Suprapubic skin (tissue), 4 donors: ENCODE measurements at regions not wholly inside any gene's neighbourhood (a gene's known extent, or its start where the extent isn't known, plus 50 kb on each side); places are given as distances from the start of the nearest gene placed in this dataset.

ENCODE experiments used
- DNase-seq, 2 donors: peaks; one replicate each; pipeline ENCODE4 v3.0.0-alpha.2; 2019; ENCODE audit warnings: low spot score in 2 of 2
- H3K27ac ChIP-seq: fragments of 200-600 bp; sonication (generic); one replicate; pipeline ENCODE4 v1.5.1; 2019
- H3K27me3 ChIP-seq: fragments of 200-600 bp; sonication (generic); one replicate; pipeline ENCODE4 v1.5.1; 2019
- H3K36me3 ChIP-seq: fragments of 200-600 bp; sonication (generic); one replicate; pipeline ENCODE4 v1.5.1; 2019
- H3K4me1 ChIP-seq: fragments of 200-600 bp; sonication (generic); one replicate; pipeline ENCODE4 v1.5.1; 2019
- H3K4me3 ChIP-seq: fragments of 200-600 bp; sonication (generic); one replicate; pipeline ENCODE4 v1.5.1; 2019; ENCODE audit warnings: mild to moderate bottlenecking
- H3K9me3 ChIP-seq: fragments of 200-600 bp; sonication (generic); one replicate; pipeline ENCODE4 v1.5.1; 2019
- CTCF ChIP-seq, 2 donors: fragments of 200-600 bp in 1 of 2; fragments of 450-650 bp in 1 of 2; sonication (generic) in 1 of 2; IDR thresholded peaks; one replicate each; pipeline ENCODE4 v1.5.1; 2016 to 2019; ENCODE audit warnings: antibody characterized with exemption in 2 of 2, mild to moderate bottlenecking in 1 of 2, moderate library complexity in 1 of 2
- EP300 ChIP-seq: sonication (generic); formaldehyde crosslinking; IDR thresholded peaks from one replicate; pipeline ENCODE4 v1.6.1; 2017; ENCODE audit warnings: antibody characterized with exemption
- POLR2A ChIP-seq, 2 donors: fragments of 450-650 bp; IDR thresholded peaks; one replicate each; pipeline ENCODE4 v1.6.1; 2017; ENCODE audit warnings: antibody characterized with exemption in 2 of 2, mild to moderate bottlenecking in 2 of 2, moderate library complexity in 2 of 2
- POLR2AphosphoS5 ChIP-seq, 3 donors: sonication (generic); formaldehyde crosslinking; IDR thresholded peaks; one replicate each; pipeline ENCODE4 v1.6.1; 2017; ENCODE audit warnings: antibody characterized with exemption in 3 of 3
- WGBS: methylation state at CpG from one replicate; pipeline ENCODE4 v1.1.5; 2018; 5-methylcytosine and 5-hydroxymethylcytosine counted together

DNA sequence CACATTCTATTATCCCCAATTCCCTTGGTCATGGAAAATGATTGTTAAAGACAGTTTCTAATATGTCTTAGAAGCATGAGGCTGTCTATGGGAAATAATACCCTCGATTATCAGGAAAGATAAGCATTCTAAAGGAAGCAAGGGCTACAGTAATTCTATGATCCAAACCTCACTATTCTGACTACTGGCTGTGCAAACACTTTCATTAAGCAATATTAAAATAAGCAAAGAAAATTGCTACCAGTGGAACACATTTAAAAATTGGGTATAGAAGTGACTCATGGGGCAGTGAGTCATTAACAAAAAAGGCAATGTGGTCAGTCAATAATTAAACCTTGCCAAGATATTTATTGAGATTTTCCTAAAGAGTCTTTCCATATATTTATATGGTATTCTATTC lies 1415.2 kb upstream of the TENM4 start:
- H3K36me3 ChIP-seq = no peaks in the 10 kb centered on the region
- DNase-seq = no peak
- H3K4me3 ChIP-seq = no peak overlapping the region
- no peaks in the 10 kb centered on the region for H3K4me1 ChIP-seq
- H3K27ac ChIP-seq = no peak overlapping the region
- H3K27me3 ChIP-seq = no peaks in the 10 kb centered on the region
- 61% methylated on average over 1 of the region's 1 CpG for WGBS
- H3K9me3 ChIP-seq = no peaks in the 10 kb centered on the region
- TF ChIP-seq EP300 (no peak), POLR2A (IDR thresholded peaks at IDR 0.05) (no peak), CTCF (IDR thresholded peaks at IDR 0.05) (no peak), POLR2AphosphoS5 (IDR thresholded peaks at IDR 0.05) (no peak)

DNA sequence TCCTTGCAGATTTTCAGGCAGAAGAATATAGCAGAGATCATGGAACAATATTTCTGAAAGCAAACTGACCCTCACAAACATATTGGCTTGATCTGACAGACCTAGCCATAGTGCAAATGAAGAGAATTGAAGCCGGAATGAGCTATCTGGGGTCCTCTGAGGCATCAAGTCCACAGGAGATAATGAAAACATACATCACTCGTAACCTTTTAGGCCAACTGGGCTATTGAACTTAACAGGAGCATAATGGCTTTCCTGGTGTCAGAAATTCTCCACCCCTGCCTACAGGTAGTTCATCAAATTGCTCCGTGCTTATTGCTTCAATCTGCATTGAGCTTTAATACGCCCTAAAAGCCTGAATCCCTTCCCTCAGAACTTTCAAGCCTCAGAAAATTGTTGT lies 1414.6 kb upstream of the TENM4 start:
- H3K27me3 ChIP-seq = no peaks in the 10 kb centered on the region
- no peak for DNase-seq
- no peak overlapping the region for H3K27ac ChIP-seq
- H3K9me3 ChIP-seq = no peaks in the 10 kb centered on the region
- TF ChIP-seq POLR2A (IDR thresholded peaks at IDR 0.05) (no peak), CTCF (IDR thresholded peaks at IDR 0.05) (no peak), POLR2AphosphoS5 (IDR thresholded peaks at IDR 0.05) (no peak), EP300 (no peak)
- H3K4me3 ChIP-seq = no peak overlapping the region
- no peaks in the 10 kb centered on the region for H3K4me1 ChIP-seq
- H3K36me3 ChIP-seq = no peaks in the 10 kb centered on the region
- 78% methylated on average over 4 of the region's 4 CpGs for WGBS

- H3K27ac ChIP-seq = no peak overlapping the region
- DNase-seq = no peak
- H3K4me1 ChIP-seq = no peaks in the 10 kb centered on the region
- H3K9me3 ChIP-seq = no peaks in the 10 kb centered on the region
- WGBS = 90% methylated on average over 3 of the region's 3 CpGs
- H3K36me3 ChIP-seq = no peaks in the 10 kb centered on the region
- TF ChIP-seq CTCF (IDR thresholded peaks at IDR 0.05) (no peak), POLR2AphosphoS5 (IDR thresholded peaks at IDR 0.05) (no peak)
- no peaks in the 10 kb centered on the region for H3K27me3 ChIP-seq
- no peak overlapping the region for H3K4me3 ChIP-seq
Observed at GRCh38 chr11:80849253-80849652, 1408.4 kb upstream of the TENM4 start.

DNA sequence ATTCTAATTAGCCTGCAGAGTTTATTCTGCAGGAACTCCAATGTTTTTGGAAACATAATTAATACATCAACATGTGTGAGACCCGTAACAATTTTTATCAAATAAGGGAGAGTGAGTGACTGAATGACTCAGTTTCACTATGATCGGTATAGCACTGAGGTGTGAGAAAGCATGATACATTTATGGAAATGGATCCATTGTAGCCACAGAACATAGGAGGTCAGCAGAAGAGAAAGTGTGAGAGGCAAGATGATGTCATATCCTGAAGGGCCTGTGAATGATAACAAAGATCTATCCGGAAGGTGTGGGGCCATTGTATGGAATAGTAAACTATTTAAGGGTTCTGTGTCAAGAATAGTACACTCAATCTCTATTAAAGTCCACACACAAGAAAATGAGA lies 1406.1 kb upstream of the TENM4 start:
- H3K9me3 ChIP-seq = no peaks in the 10 kb centered on the region
- TF ChIP-seq POLR2AphosphoS5 (IDR thresholded peaks at IDR 0.05) (no peak), CTCF (IDR thresholded peaks at IDR 0.05) (no peak), EP300 (no peak), POLR2A (IDR thresholded peaks at IDR 0.05) (no peak)
- H3K27me3 ChIP-seq = no peaks in the 10 kb centered on the region
- no peak overlapping the region for H3K27ac ChIP-seq
- H3K4me3 ChIP-seq = no peak overlapping the region
- 60% methylated on average over 3 of the region's 3 CpGs for WGBS
- no peaks in the 10 kb centered on the region for H3K36me3 ChIP-seq
- no peaks in the 10 kb centered on the region for H3K4me1 ChIP-seq
- no peak for DNase-seq

GRCh38 chr11:80846442-80846841 lies 1405.6 kb upstream of the TENM4 start:
- H3K9me3 ChIP-seq = no peaks in the 10 kb centered on the region
- H3K4me3 ChIP-seq = no peak overlapping the region
- no peak overlapping the region for H3K27ac ChIP-seq
- H3K4me1 ChIP-seq = no peaks in the 10 kb centered on the region
- no peaks in the 10 kb centered on the region for H3K27me3 ChIP-seq
- DNase-seq = no peak
- no peak for TF ChIP-seq EP300
- H3K36me3 ChIP-seq = no peaks in the 10 kb centered on the region

DNA sequence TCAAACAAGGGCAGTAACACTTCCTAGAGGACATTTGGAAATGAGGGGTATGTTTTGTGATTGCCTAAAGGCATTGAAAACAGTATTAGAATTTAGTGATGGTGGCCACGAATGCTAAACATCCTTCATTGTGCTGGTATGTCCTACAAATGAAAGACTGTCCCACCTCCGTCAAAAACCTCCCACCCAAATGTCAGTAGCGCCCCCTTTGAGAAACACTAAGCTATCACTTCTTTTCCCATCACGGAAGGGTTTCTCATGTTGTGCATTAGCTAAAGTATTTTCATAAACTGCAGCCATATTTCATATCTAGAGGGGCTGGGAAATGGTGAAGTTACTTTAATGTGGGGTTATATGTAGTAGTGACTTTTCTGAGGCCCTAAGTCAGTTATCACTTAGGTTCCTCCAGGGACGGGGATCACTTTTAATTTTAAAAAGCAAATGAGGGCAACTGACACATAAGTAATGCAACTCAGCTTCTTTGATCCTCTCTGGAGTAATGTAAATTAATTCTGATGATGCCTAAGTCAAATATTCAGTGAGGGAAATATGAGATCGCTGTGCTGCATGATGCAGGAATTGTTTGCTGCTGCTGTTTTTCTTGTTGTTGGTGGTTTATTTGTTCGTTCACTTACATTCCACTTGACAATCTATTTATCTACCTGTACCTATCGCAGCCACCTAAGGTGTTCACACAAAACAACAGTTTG lies 1403.4 kb upstream of the TENM4 start:
- no peaks in the 10 kb centered on the region for H3K4me1 ChIP-seq
- DNase-seq = no peak
- TF ChIP-seq POLR2AphosphoS5 (IDR thresholded peaks at IDR 0.05) = no peak
- TF ChIP-seq POLR2A (IDR thresholded peaks at IDR 0.05) = no peak
- no peak for TF ChIP-seq CTCF (IDR thresholded peaks at IDR 0.05)
- no peak for TF ChIP-seq EP300
- no peak overlapping the region for H3K27ac ChIP-seq
- no peak overlapping the region for H3K4me3 ChIP-seq
- H3K27me3 ChIP-seq = no peaks in the 10 kb centered on the region
- no peaks in the 10 kb centered on the region for H3K36me3 ChIP-seq
- no peaks in the 10 kb centered on the region for H3K9me3 ChIP-seq
- WGBS = 82% methylated on average over 8 of the region's 8 CpGs
